Epithelial cell of prostate (primary cell): ENCODE measurements at regions not wholly inside any gene's neighbourhood (a gene's known extent, or its start where the extent isn't known, plus 50 kb on each side); places are given as distances from the start of the nearest gene placed in this dataset.

Experiments used
- DNase-seq: peaks from one replicate; pipeline ENCODE4 v3.0.0-alpha.2; 2011; ENCODE audit warnings: low read depth, low spot score
- H3K27ac ChIP-seq: fragments of 450-650 bp; 2 replicates; pipeline ENCODE4 v1.5.1; 2017; ENCODE audit warnings: mild to moderate bottlenecking

DNA sequence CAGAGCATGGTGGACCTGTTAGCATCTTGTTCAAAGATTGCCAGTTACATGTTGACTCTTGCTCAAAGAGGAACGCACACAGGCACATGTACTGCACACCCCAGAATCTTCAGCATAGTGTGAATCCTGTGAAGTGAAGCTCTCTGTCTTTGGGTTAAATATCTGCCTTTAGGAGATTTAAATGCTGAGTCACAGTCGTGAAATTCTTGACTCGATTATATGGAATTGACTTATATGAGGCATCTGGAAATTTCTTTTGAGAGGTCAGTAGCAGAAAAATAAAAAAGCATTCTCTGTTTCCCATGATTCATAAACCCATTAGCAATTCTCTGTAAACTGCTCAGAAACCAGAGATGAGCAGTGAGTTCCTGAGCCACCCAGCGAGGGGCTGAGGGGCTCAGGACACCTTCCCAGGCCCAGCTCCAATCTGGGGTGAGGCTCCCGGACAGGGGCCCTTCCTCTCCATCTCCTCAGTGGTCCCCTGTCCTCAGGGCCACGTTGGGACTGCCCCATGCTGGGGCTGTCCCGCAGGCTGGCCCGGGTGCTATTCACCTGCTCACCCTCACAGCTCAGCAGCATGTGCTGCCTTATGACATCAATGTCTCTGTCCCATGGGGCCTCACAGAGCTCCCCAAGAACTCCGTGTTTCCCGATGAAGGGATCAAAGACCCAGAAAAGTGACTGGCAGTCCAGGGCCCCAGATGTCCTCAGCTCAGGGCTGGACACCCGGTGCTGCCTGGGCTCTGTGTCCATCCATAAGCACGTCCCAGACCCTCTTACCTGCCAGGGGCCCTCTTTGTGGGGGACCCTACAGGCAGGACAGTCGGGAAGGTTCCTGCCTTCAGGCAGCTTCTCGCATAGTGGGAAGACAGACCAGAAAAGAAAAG, 50.0 kb upstream of the INSIG1 start:
- no peak for DNase-seq
- H3K27ac ChIP-seq, result no peak overlapping the region
